Hepatocyte (in vitro differentiated cells): ENCODE measurements at regions not wholly inside any gene's neighbourhood (a gene's known extent, or its start where the extent isn't known, plus 50 kb on each side); places are given as distances from the start of the nearest gene placed in this dataset.

ENCODE experiments used
- DNase-seq: peaks from one replicate; pipeline ENCODE4 v3.0.0-alpha.2; 2016; ENCODE audit warnings: low spot score
- H2AFZ ChIP-seq: fragments of 200-600 bp; sonication (generic); 2 replicates; pipeline ENCODE4 v1.6.0; 2016; ENCODE audit warnings: antibody characterized with exemption, mild to moderate bottlenecking
- H3K27ac ChIP-seq: fragments of 200-600 bp; sonication (generic); 2 replicates; pipeline ENCODE4 v1.5.1; 2016; ENCODE audit warnings: mild to moderate bottlenecking
- H3K27me3 ChIP-seq: fragments of 200-600 bp; sonication (generic); 2 replicates; pipeline ENCODE4 v1.6.1; 2016
- H3K36me3 ChIP-seq: fragments of 200-600 bp; sonication (generic); replicated peaks from 2 replicates; pipeline ENCODE4 v1.5.1; 2016; ENCODE audit warnings: low read depth; ENCODE audit not compliant: insufficient read depth
- H3K4me1 ChIP-seq: fragments of 200-600 bp; sonication (generic); 2 replicates; pipeline ENCODE4 v1.5.1; 2016; ENCODE audit warnings: mild to moderate bottlenecking, moderate library complexity; ENCODE audit not compliant: insufficient read depth
- H3K4me2 ChIP-seq: fragments of 200-600 bp; sonication (generic); 2 replicates; pipeline ENCODE4 v1.6.0; 2016
- H3K4me3 ChIP-seq: fragments of 200-600 bp; sonication (generic); 2 replicates; pipeline ENCODE4 v1.5.1; 2016; ENCODE audit warnings: mild to moderate bottlenecking
- H3K79me2 ChIP-seq: fragments of 200-600 bp; sonication (generic); 2 replicates; pipeline ENCODE4 v1.6.0; 2017; ENCODE audit warnings: mild to moderate bottlenecking
- H3K9me2 ChIP-seq: fragments of 200-600 bp; sonication (generic); replicated peaks from 2 replicates; pipeline ENCODE4 v1.6.0; 2017; ENCODE audit warnings: mild to moderate bottlenecking; ENCODE audit not compliant: insufficient read depth
- H3K9me3 ChIP-seq: fragments of 200-600 bp; sonication (generic); 2 replicates; pipeline ENCODE4 v1.5.1; 2016; ENCODE audit warnings: low read depth, mild to moderate bottlenecking
- H4K20me1 ChIP-seq: fragments of 200-600 bp; sonication (generic); 2 replicates; pipeline ENCODE4 v1.6.0; 2016; ENCODE audit warnings: mild to moderate bottlenecking; ENCODE audit not compliant: insufficient read depth, poor library complexity, severe bottlenecking
- CTCF ChIP-seq: fragments of 200-600 bp; sonication (generic); IDR thresholded peaks from 2 replicates; pipeline ENCODE4 v1.5.1; 2016; ENCODE audit warnings: antibody characterized with exemption, mild to moderate bottlenecking; ENCODE audit not compliant: poor library complexity
- EZH2 ChIP-seq: fragments of 200-600 bp; sonication (generic); IDR thresholded peaks from 2 replicates; pipeline ENCODE4 v1.6.1; 2016; ENCODE audit warnings: antibody characterized with exemption, mild to moderate bottlenecking, borderline replicate concordance
- EZH2phosphoT487 ChIP-seq: fragments of 200-600 bp; sonication (generic); IDR thresholded peaks from one replicate; pipeline ENCODE4 v1.6.1; 2018; ENCODE audit warnings: antibody characterized with exemption, mild to moderate bottlenecking, low read depth, moderate library complexity; ENCODE audit not compliant: unreplicated experiment, severe bottlenecking
- whole genome bisulfite sequencing: methylation state at CpG from one replicate; pipeline ENCODE4 v1.1.6; 2016; ENCODE audit warnings: low lambda C conversion rate; ENCODE audit errors: missing lambda C conversion rate; 5-methylcytosine and 5-hydroxymethylcytosine counted together

GRCh38 chr1:214123061-214123784, 135.4 kb downstream of the PROX1 start:
- Histone ChIP-seq H3K4me1 (peaks cover 15% of the 10 kb centered on the region), H3K9me3 (no peaks in the 10 kb centered on the region), H3K9me2 (no peaks in the 10 kb centered on the region), H2AFZ (no peak overlapping the region), H3K27me3 (no peaks in the 10 kb centered on the region), H3K27ac (no peak overlapping the region), H3K79me2 (no peaks in the 10 kb centered on the region), H3K4me2 (peak overlapping the region; percentile 13), H3K4me3 (no peak overlapping the region), H4K20me1 (no peaks in the 10 kb centered on the region), H3K36me3 (no peaks in the 10 kb centered on the region)
- TF ChIP-seq CTCF (peak; percentile 87), EZH2 (no peak)
- DNase-seq: peak; percentile 87
- 3% methylated on average over 7 of the region's 7 CpGs for WGBS

GRCh38 chr1:214124281-214124805, 136.6 kb downstream of the PROX1 start:
- Histone ChIP-seq H2AFZ (no peak overlapping the region), H3K4me2 (peak overlapping the region; percentile 46), H3K27me3 (no peaks in the 10 kb centered on the region), H3K9me2 (no peaks in the 10 kb centered on the region), H3K36me3 (no peaks in the 10 kb centered on the region), H3K9me3 (no peaks in the 10 kb centered on the region), H3K79me2 (no peaks in the 10 kb centered on the region), H3K4me3 (no peak overlapping the region), H4K20me1 (no peaks in the 10 kb centered on the region), H3K27ac (peak overlapping the region; percentile 50), H3K4me1 (peaks cover 15% of the 10 kb centered on the region)
- TF ChIP-seq CTCF (no peak), EZH2 (no peak), EZH2phosphoT487 (no peak)
- no peak for DNase-seq
- 44% methylated on average over 7 of the region's 7 CpGs for WGBS

GRCh38 chr1:214124915-214125314, 137.1 kb downstream of the PROX1 start:
- no peak for TF ChIP-seq EZH2
- TF ChIP-seq EZH2phosphoT487: no peak
- TF ChIP-seq CTCF: no peak
- H3K4me2 ChIP-seq: peak overlapping the region; percentile 46
- peak overlapping the region; percentile 40 for H2AFZ ChIP-seq

GRCh38 chr1:214125819-214126218, 138.0 kb downstream of the PROX1 start:
- Histone ChIP-seq H3K9me3 (no peaks in the 10 kb centered on the region), H4K20me1 (no peaks in the 10 kb centered on the region), H3K27me3 (no peaks in the 10 kb centered on the region), H3K79me2 (no peaks in the 10 kb centered on the region), H3K36me3 (no peaks in the 10 kb centered on the region), H3K4me1 (peaks cover 15% of the 10 kb centered on the region), H3K9me2 (no peaks in the 10 kb centered on the region), H3K27ac (no peak overlapping the region), H3K4me3 (no peak overlapping the region), H3K4me2 (no peak overlapping the region), H2AFZ (no peak overlapping the region)
- no peak for TF ChIP-seq EZH2
- TF ChIP-seq CTCF: no peak
- TF ChIP-seq EZH2phosphoT487: no peak
- DNase-seq: no peak
- 77% methylated on average over 1 of the region's 1 CpG for WGBS

More at GRCh38 chr1:214124915-214125314, 137.1 kb downstream of the PROX1 start:
- Histone ChIP-seq H3K4me3 (no peak overlapping the region), H3K9me3 (no peaks in the 10 kb centered on the region), H3K9me2 (no peaks in the 10 kb centered on the region), H3K27me3 (no peaks in the 10 kb centered on the region), H4K20me1 (no peaks in the 10 kb centered on the region), H3K27ac (peak overlapping the region; percentile 50), H3K4me1 (peaks cover 15% of the 10 kb centered on the region), H3K79me2 (no peaks in the 10 kb centered on the region), H3K36me3 (no peaks in the 10 kb centered on the region)
- DNase-seq: no peak
- WGBS: 46% methylated on average over 4 of the region's 4 CpGs
